Mesenchymal stem cell (in vitro differentiated cells and primary cell): ENCODE measurements at regions not wholly inside any gene's neighbourhood (a gene's known extent, or its start where the extent isn't known, plus 50 kb on each side); places are given as distances from the start of the nearest gene placed in this dataset.

Source experiments
- DNase-seq: peaks from one replicate; pipeline ENCODE4 v3.0.0-alpha.2; 2013
- H2AFZ ChIP-seq: one replicate; pipeline ENCODE4 v1.6.1; 2013; ENCODE audit warnings: low read depth, mild to moderate bottlenecking, control low read depth, inconsistent platforms, low read length, moderate library complexity
- H2AK5ac ChIP-seq: 2 replicates; pipeline ENCODE4 v1.6.1; 2013; ENCODE audit warnings: low read length, moderate library complexity, mild to moderate bottlenecking, inconsistent platforms; ENCODE audit not compliant: severe bottlenecking
- H2BK120ac ChIP-seq: one replicate; pipeline ENCODE4 v1.6.1; 2013; ENCODE audit warnings: low read depth, mild to moderate bottlenecking, inconsistent platforms, low read length, moderate library complexity
- H2BK12ac ChIP-seq, 2 experiments: one replicate each; pipeline ENCODE4 v1.6.1; 2013; ENCODE audit warnings: inconsistent platforms in 2 of 2, low read length in 2 of 2, mild to moderate bottlenecking in 2 of 2, moderate library complexity in 2 of 2, control low read depth in 1 of 2
- H2BK15ac ChIP-seq: one replicate; pipeline ENCODE4 v1.6.1; 2013; ENCODE audit warnings: mild to moderate bottlenecking, low read depth, inconsistent platforms; ENCODE audit not compliant: poor library complexity, severe bottlenecking
- H2BK5ac ChIP-seq: 2 replicates; pipeline ENCODE4 v1.6.1; 2013; ENCODE audit warnings: low read depth, mild to moderate bottlenecking, low read length, control low read depth, inconsistent platforms; ENCODE audit not compliant: poor library complexity, severe bottlenecking
- H3K14ac ChIP-seq, 2 experiments: one replicate each; pipeline ENCODE4 v1.6.1; 2013; ENCODE audit warnings: inconsistent platforms in 2 of 2, low read length in 2 of 2, control low read depth in 1 of 2, mild to moderate bottlenecking in 1 of 2, moderate library complexity in 1 of 2
- H3K18ac ChIP-seq, 2 experiments: one replicate each; pipeline ENCODE4 v1.6.1; 2013; ENCODE audit warnings: inconsistent platforms in 2 of 2, low read length in 2 of 2, control low read depth in 1 of 2, low read depth in 1 of 2, mild to moderate bottlenecking in 1 of 2
- H3K23ac ChIP-seq, 2 experiments: one replicate each; pipeline ENCODE4 v1.6.1; 2013; ENCODE audit warnings: inconsistent platforms in 2 of 2, low read length in 2 of 2, mild to moderate bottlenecking in 2 of 2, moderate library complexity in 2 of 2, control low read depth in 1 of 2
- H3K27ac ChIP-seq: 2 replicates; pipeline ENCODE4 v1.5.1; 2013; ENCODE audit warnings: mild to moderate bottlenecking, moderate library complexity, low read length, control low read depth, inconsistent platforms; ENCODE audit not compliant: poor library complexity, severe bottlenecking
- H3K27me3 ChIP-seq, 2 experiments: 2 replicates each; pipeline versions ENCODE4 v1.6.1 to v1.7.0; 2013; ENCODE audit warnings: low read length in 2 of 2, mild to moderate bottlenecking in 2 of 2, moderate library complexity in 2 of 2, control low read depth in 1 of 2, inconsistent platforms in 1 of 2; ENCODE audit not compliant: control insufficient read depth in 1 of 2, insufficient read depth in 1 of 2
- H3K36me3 ChIP-seq, 2 experiments: 2 replicates each; pipeline versions ENCODE4 v1.6.1 to v1.7.0; 2013; ENCODE audit warnings: low read length in 2 of 2, control low read depth in 1 of 2, inconsistent platforms in 1 of 2, low read depth in 1 of 2, mild to moderate bottlenecking in 1 of 2; ENCODE audit not compliant: insufficient read depth in 2 of 2, control insufficient read depth in 1 of 2
- H3K4ac ChIP-seq, 2 experiments: one replicate each; pipeline ENCODE4 v1.6.1; 2013; ENCODE audit warnings: inconsistent platforms in 2 of 2, low read length in 2 of 2, mild to moderate bottlenecking in 2 of 2, moderate library complexity in 2 of 2, control low read depth in 1 of 2, low read depth in 1 of 2
- H3K4me1 ChIP-seq: 2 replicates; pipeline ENCODE4 v1.6.1; 2013; ENCODE audit warnings: low read depth, low read length, control low read depth; ENCODE audit not compliant: control insufficient read depth, insufficient read depth
- H3K4me2 ChIP-seq: 2 replicates; pipeline ENCODE4 v1.6.1; 2013; ENCODE audit warnings: low read length, mild to moderate bottlenecking, inconsistent platforms; ENCODE audit not compliant: poor library complexity, severe bottlenecking
- H3K4me3 ChIP-seq, 2 experiments: 2 replicates each; pipeline versions ENCODE4 v1.5.1 to v1.7.0; 2013; ENCODE audit warnings: low read length in 2 of 2, mild to moderate bottlenecking in 2 of 2, control low read depth in 1 of 2, low read depth in 1 of 2; ENCODE audit not compliant: insufficient read depth in 1 of 2
- H3K79me1 ChIP-seq: replicated peaks from 2 replicates; pipeline ENCODE4 v1.6.1; 2013; ENCODE audit warnings: mild to moderate bottlenecking, control low read depth, low read length, inconsistent platforms; ENCODE audit not compliant: poor library complexity, severe bottlenecking
- H3K9ac ChIP-seq: 2 replicates; pipeline ENCODE4 v1.7.0; 2013; ENCODE audit warnings: mild to moderate bottlenecking, low read length, moderate library complexity
- H3K9me3 ChIP-seq: 2 replicates; pipeline ENCODE4 v1.7.0; 2013; ENCODE audit warnings: mild to moderate bottlenecking, low read length; ENCODE audit not compliant: control insufficient read depth
- H4K8ac ChIP-seq: one replicate; pipeline ENCODE4 v1.6.1; 2013; ENCODE audit warnings: inconsistent platforms, mild to moderate bottlenecking, low read length, moderate library complexity
- H4K91ac ChIP-seq: one replicate; pipeline ENCODE4 v1.6.1; 2013; ENCODE audit warnings: mild to moderate bottlenecking, low read length, inconsistent platforms
- WGBS: methylation state at CpG from one replicate; pipeline ENCODE4 v1.1.7; 2013; ENCODE audit warnings: mixed read lengths; 5-methylcytosine and 5-hydroxymethylcytosine counted together

DNA sequence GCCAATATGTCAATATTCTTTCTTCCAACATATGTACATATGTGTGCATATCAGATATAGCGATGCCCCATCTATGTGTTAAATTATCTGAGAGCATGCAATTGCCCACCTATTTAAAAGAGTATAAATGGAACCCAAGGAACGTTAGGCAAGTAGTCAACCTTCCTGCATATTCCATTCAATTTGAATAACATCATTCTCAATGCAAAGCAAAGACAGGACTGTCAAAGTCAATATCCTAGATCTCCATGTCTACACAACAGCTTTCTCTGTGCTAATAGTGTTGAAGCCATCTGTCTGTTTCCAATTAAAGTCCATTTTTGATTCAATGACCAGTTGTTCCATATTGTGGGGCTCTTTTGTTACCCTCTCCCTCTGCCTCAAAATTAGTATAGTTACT lies 85.3 kb upstream of the COX7C start:
- Histone ChIP-seq H3K23ac (no peak overlapping the region), H4K91ac (no peak overlapping the region), H3K79me1 (no peaks in the 10 kb centered on the region), H2AK5ac (no peak overlapping the region), H4K8ac (no peak overlapping the region), H3K27ac (no peak overlapping the region), H3K14ac (no peak overlapping the region), H3K4ac (no peak overlapping the region), H2AFZ (no peak overlapping the region), H3K27me3 (no peaks in the 10 kb centered on the region), H2BK5ac (no peak overlapping the region), H2BK12ac (no peak overlapping the region), H3K4me1 (no peaks in the 10 kb centered on the region), H3K4me2 (no peak overlapping the region), H3K36me3 (no peaks in the 10 kb centered on the region), H3K18ac (no peak overlapping the region), H2BK15ac (no peak overlapping the region), H3K9me3 (no peaks in the 10 kb centered on the region), H2BK120ac (no peak overlapping the region), H3K4me3 (no peak overlapping the region), H3K9ac (no peak overlapping the region)
- WGBS: 86% methylated on average over 2 of the region's 2 CpGs
- no peak for DNase-seq

DNA sequence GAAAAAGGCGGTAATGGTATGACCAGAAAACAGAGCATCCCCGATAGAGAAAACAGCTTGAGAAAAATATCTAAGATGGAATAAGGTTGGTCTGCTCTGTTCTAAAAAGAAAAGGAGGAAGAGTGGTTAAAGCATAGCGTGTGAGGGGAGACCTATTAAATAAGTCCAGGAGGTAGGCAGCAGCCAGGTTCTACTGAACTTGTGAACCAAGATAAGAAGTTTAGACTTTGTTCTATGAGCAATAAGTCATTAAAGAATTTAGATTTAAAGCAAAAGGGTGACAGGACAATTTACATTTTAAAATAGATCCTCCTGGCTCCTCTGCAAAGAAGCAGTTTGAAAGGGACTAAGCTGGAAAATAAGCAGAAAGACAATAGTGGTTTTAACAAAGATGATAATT lies 81.3 kb upstream of the COX7C start:
- Histone ChIP-seq H3K4me2 (no peak overlapping the region), H2AFZ (no peak overlapping the region), H2BK120ac (no peak overlapping the region), H3K4ac (no peak overlapping the region), H2BK12ac (no peak overlapping the region), H4K8ac (no peak overlapping the region), H3K9ac (no peak overlapping the region), H4K91ac (no peak overlapping the region), H3K18ac (no peak overlapping the region), H3K9me3 (no peaks in the 10 kb centered on the region), H3K14ac (no peak overlapping the region), H3K79me1 (no peaks in the 10 kb centered on the region), H2BK15ac (no peak overlapping the region), H3K4me1 (no peaks in the 10 kb centered on the region), H2BK5ac (no peak overlapping the region), H3K27ac (no peak overlapping the region), H3K23ac (no peak overlapping the region), H3K27me3 (no peaks in the 10 kb centered on the region), H3K4me3 (no peak overlapping the region), H3K36me3 (no peaks in the 10 kb centered on the region), H2AK5ac (no peak overlapping the region)
- no peak for DNase-seq
- WGBS: 92% methylated on average over 3 of the region's 3 CpGs

- no peak overlapping the region for H4K91ac ChIP-seq
- no peak overlapping the region for H2BK15ac ChIP-seq
- no peak overlapping the region for H3K4me3 ChIP-seq
- WGBS: 90% methylated on average over 1 of the region's 3 CpGs
- H3K27me3 ChIP-seq: no peaks in the 10 kb centered on the region
- no peak overlapping the region for H4K8ac ChIP-seq
- no peak overlapping the region for H3K23ac ChIP-seq
- H2BK120ac ChIP-seq: no peak overlapping the region
- no peak overlapping the region for H3K9ac ChIP-seq
- H3K14ac ChIP-seq: no peak overlapping the region
- H3K79me1 ChIP-seq: no peaks in the 10 kb centered on the region
- no peak overlapping the region for H3K18ac ChIP-seq
- no peaks in the 10 kb centered on the region for H3K9me3 ChIP-seq
- DNase-seq: no peak
- H3K27ac ChIP-seq: no peak overlapping the region
- no peak overlapping the region for H3K4ac ChIP-seq
- no peak overlapping the region for H2BK12ac ChIP-seq
- no peak overlapping the region for H3K4me2 ChIP-seq
- no peak overlapping the region for H2AK5ac ChIP-seq
- no peaks in the 10 kb centered on the region for H3K4me1 ChIP-seq
- no peak overlapping the region for H2BK5ac ChIP-seq
- no peaks in the 10 kb centered on the region for H3K36me3 ChIP-seq
- H2AFZ ChIP-seq: no peak overlapping the region
These were observed 75.2 kb upstream of the COX7C start for GRCh38 chr5:86542532-86542931.

- H3K18ac ChIP-seq: no peak overlapping the region
- no peak overlapping the region for H2BK5ac ChIP-seq
- H2BK120ac ChIP-seq: no peak overlapping the region
- no peak overlapping the region for H4K91ac ChIP-seq
- no peak overlapping the region for H3K9ac ChIP-seq
- H3K23ac ChIP-seq: no peak overlapping the region
- H2AK5ac ChIP-seq: no peak overlapping the region
- no peaks in the 10 kb centered on the region for H3K79me1 ChIP-seq
- WGBS: 42% methylated on average over 1 of the region's 2 CpGs
- no peak overlapping the region for H4K8ac ChIP-seq
- peak overlapping the region; percentile 23 for H2AFZ ChIP-seq
- H3K4me1 ChIP-seq: no peaks in the 10 kb centered on the region
- H3K4me2 ChIP-seq: no peak overlapping the region
- no peak overlapping the region for H2BK12ac ChIP-seq
- H3K36me3 ChIP-seq: no peaks in the 10 kb centered on the region
- H3K27me3 ChIP-seq: no peaks in the 10 kb centered on the region
- H3K4me3 ChIP-seq: no peak overlapping the region
- no peak overlapping the region for H2BK15ac ChIP-seq
- no peak for DNase-seq
- H3K4ac ChIP-seq: no peak overlapping the region
- H3K27ac ChIP-seq: no peak overlapping the region
- no peak overlapping the region for H3K14ac ChIP-seq
- no peaks in the 10 kb centered on the region for H3K9me3 ChIP-seq
These were observed 71.7 kb upstream of the COX7C start for GRCh38 chr5:86546044-86546443.
